ENCODE measurements at regions not wholly inside any gene's neighbourhood (a gene's known extent, or its start where the extent isn't known, plus 50 kb on each side); places are given as distances from the start of the nearest gene placed in this dataset.

DNA sequence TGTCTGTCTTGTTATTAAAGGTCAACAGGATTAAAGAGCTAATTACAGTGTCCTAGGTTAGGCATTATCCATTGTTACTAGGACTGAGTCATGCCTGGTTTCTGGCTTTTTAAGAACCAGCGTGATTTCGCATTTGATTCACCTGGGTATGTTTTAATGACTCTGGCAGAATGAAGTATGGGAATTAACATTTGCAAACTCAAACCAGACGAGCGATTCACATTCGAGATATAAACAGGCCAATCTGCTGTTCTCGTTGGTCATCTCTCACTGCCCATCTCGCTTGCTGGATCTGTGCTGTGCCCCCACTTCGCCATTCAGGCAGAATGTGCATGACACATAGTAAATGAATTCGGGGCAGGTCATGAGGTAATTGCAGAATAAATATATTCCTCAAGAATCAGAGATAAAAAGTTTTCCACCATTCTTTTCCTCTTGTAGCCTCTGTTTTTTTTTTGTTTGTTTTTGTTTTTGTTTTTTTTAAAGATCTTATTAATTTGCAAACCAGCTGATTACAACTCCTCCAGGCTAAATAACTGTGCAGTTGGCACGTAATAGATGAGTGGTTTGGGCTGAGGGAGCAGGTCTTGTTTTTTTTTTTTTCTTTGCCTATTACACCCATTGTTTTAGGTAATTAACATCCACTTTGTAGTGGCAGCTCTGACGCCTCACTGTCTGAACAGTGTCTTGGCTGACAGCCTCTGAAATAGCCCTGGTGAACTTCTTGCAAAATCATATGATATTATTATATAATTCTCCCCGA is 313.5 kb upstream of the MSX2 start:
- ChIA-PET CTCF (interaction anchor here (2.8 kb wide), 1 partner anchor 8 kb away, joined by 15 read pairs; no protein-coding TSS in a partner anchor), POLR2A (no interaction called here)
- no peak for DNase-seq
- no peak overlapping the region for H3K4me3 ChIP-seq (ENCODE audit: control insufficient read depth in 1 of 7, extremely low read depth in 1 of 7, insufficient read depth in 4 of 7, low read depth in 2 of 7, low read length in 6 of 7)
- no peaks in the 10 kb centered on the region for H3K4me1 ChIP-seq (ENCODE audit: control extremely low read depth in 1 of 4, control insufficient read depth in 4 of 4, insufficient read depth in 4 of 4, low read length in 3 of 4)
- 92% methylated on average over 4 of the region's 12 CpGs for WGBS (ENCODE audit: insufficient coverage)
- peaks cover 0 to 3% (median 0%) of the 10 kb centered on the region in 5 experiments for H3K9me3 ChIP-seq (ENCODE audit: control extremely low read depth in 1 of 5, control insufficient read depth in 4 of 5, insufficient read depth in 2 of 5, low read depth in 1 of 5, low read length in 4 of 5)
- no peaks in the 10 kb centered on the region for H3K36me3 ChIP-seq (ENCODE audit: control insufficient read depth in 4 of 4, insufficient read depth in 4 of 4, low read length in 3 of 4)
- H3K27ac ChIP-seq (ENCODE audit: insufficient read depth in 1 of 2, low read depth in 1 of 2, low read length in 2 of 2, poor library complexity in 1 of 2, severe bottlenecking in 2 of 2) = no peak overlapping the region
- peaks cover 0 to 9% (median 0%) of the 10 kb centered on the region in 5 experiments for H3K27me3 ChIP-seq (replicated peaks in 2 of 5; ENCODE audit: control insufficient read depth in 4 of 5, insufficient read depth in 5 of 5, low read length in 4 of 5)

DNA sequence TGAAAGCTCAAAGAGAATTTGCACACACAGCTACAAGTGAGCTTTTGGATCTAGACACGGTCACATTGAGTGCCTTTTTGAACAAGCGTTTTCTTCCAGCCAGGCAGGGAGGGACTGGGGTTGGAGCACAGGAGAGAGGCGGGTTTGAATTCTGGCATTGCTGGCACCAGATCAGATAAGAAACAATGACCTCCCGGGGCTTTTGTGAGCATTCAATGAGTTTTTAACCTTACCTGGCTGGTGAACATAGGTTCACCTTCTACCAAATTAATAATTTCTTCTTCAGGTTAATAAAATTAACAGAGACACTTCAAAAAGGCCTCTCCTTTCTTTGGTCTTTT is 312.9 kb upstream of the MSX2 start:
- peaks cover 0 to 11% (median 0%) of the 10 kb centered on the region in 5 experiments for H3K27me3 ChIP-seq (replicated peaks in 2 of 5; ENCODE audit: control insufficient read depth in 4 of 5, insufficient read depth in 5 of 5, low read length in 4 of 5)
- no peaks in the 10 kb centered on the region for H3K36me3 ChIP-seq (ENCODE audit: control insufficient read depth in 4 of 4, insufficient read depth in 4 of 4, low read length in 3 of 4)
- no peak overlapping the region for H3K4me3 ChIP-seq (ENCODE audit: control insufficient read depth in 1 of 7, extremely low read depth in 1 of 7, insufficient read depth in 4 of 7, low read depth in 2 of 7, low read length in 6 of 7)
- no peaks in the 10 kb centered on the region for H3K4me1 ChIP-seq (ENCODE audit: control extremely low read depth in 1 of 4, control insufficient read depth in 4 of 4, insufficient read depth in 4 of 4, low read length in 3 of 4)
- H3K27ac ChIP-seq (ENCODE audit: insufficient read depth in 1 of 2, low read depth in 1 of 2, low read length in 2 of 2, poor library complexity in 1 of 2, severe bottlenecking in 2 of 2) = no peak overlapping the region
- WGBS (ENCODE audit: insufficient coverage) = 87% methylated on average over 4 of the region's 4 CpGs
- CTCF ChIA-PET = no interaction called here
- peaks cover 0 to 3% (median 0%) of the 10 kb centered on the region in 5 experiments for H3K9me3 ChIP-seq (ENCODE audit: control extremely low read depth in 1 of 5, control insufficient read depth in 4 of 5, insufficient read depth in 2 of 5, low read depth in 1 of 5, low read length in 4 of 5)
- no peak for DNase-seq
- POLR2A ChIA-PET = no interaction called here

DNA sequence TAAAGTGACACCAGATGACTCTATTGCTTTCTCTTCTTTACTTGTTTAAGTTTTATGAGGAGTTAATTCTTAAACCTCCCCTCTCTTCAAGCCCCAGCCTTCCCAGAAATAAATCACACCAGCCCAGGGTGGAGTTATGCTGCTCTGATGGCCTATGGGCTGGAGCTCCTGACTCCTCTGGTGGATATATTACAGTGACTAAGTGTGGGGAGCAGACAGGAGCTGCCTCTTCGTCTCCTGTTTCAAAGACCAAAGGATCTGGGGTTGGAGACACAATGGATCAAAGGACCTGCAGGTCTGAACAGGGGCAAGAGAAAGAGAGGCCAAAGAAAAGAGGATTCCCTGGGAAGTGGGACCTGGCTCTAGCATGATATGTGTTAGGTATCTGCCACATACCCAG is 312.0 kb upstream of the MSX2 start:
- 63% methylated on average over 1 of the region's 1 CpG for WGBS (ENCODE audit: insufficient coverage)
- ChIA-PET CTCF (no interaction called here), POLR2A (interaction anchor here (0.6 kb wide), 1 partner anchor 15 kb away, joined by 3 read pairs; no protein-coding TSS in a partner anchor)
- no peak overlapping the region for H3K27ac ChIP-seq (ENCODE audit: insufficient read depth in 1 of 2, low read depth in 1 of 2, low read length in 2 of 2, poor library complexity in 1 of 2, severe bottlenecking in 2 of 2)
- no peak for DNase-seq
- peaks cover 0 to 10% (median 2%) of the 10 kb centered on the region in 5 experiments for H3K27me3 ChIP-seq (replicated peaks in 2 of 5; ENCODE audit: control insufficient read depth in 4 of 5, insufficient read depth in 5 of 5, low read length in 4 of 5)
- no peak overlapping the region for H3K4me3 ChIP-seq (ENCODE audit: control insufficient read depth in 1 of 7, extremely low read depth in 1 of 7, insufficient read depth in 4 of 7, low read depth in 2 of 7, low read length in 6 of 7)
- no peaks in the 10 kb centered on the region for H3K4me1 ChIP-seq (ENCODE audit: control extremely low read depth in 1 of 4, control insufficient read depth in 4 of 4, insufficient read depth in 4 of 4, low read length in 3 of 4)
- peaks cover 0 to 3% (median 0%) of the 10 kb centered on the region in 5 experiments for H3K9me3 ChIP-seq (ENCODE audit: control extremely low read depth in 1 of 5, control insufficient read depth in 4 of 5, insufficient read depth in 2 of 5, low read depth in 1 of 5, low read length in 4 of 5)
- no peaks in the 10 kb centered on the region for H3K36me3 ChIP-seq (ENCODE audit: control insufficient read depth in 4 of 4, insufficient read depth in 4 of 4, low read length in 3 of 4)

DNA sequence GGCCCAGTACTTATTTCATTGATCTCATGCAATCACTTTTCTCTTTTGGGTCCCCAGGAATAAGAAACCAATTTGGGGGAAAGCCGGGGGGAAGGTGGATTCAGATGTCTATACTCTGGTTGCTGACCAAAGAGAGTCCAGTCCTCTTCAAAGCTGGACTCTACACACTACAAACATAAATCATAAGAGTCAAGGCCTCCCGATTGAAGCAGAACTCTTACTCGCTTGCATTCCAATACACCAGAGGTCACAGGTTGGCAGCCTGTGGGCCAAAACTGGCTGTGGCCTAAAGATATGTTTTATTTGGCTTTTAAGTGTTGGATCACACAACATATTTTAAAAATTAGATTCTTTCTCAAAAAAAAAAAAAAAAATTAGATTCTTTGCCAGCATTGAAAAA is 311.4 kb upstream of the MSX2 start:
- ChIA-PET CTCF (interaction anchor here (0.6 to 1.6 kb wide), 2 partner anchors 381 to 696 kb away, joined by 3 to 8 read pairs; no protein-coding TSS in a partner anchor), POLR2A (interaction anchor here (0.6 to 0.7 kb wide), 2 partner anchors 14 to 75 kb away, joined by 3 to 4 read pairs; no protein-coding TSS in a partner anchor)
- H3K27ac ChIP-seq (ENCODE audit: insufficient read depth in 1 of 2, low read depth in 1 of 2, low read length in 2 of 2, poor library complexity in 1 of 2, severe bottlenecking in 2 of 2) = no peak overlapping the region
- no peaks in the 10 kb centered on the region for H3K4me1 ChIP-seq (ENCODE audit: control extremely low read depth in 1 of 4, control insufficient read depth in 4 of 4, insufficient read depth in 4 of 4, low read length in 3 of 4)
- H3K27me3 ChIP-seq (replicated peaks in 2 of 5; ENCODE audit: control insufficient read depth in 4 of 5, insufficient read depth in 5 of 5, low read length in 4 of 5) = peaks cover 2 to 12% (median 6%) of the 10 kb centered on the region in 5 experiments
- no peak for DNase-seq
- no peaks in the 10 kb centered on the region for H3K36me3 ChIP-seq (ENCODE audit: control insufficient read depth in 4 of 4, insufficient read depth in 4 of 4, low read length in 3 of 4)
- peaks cover 0 to 3% (median 0%) of the 10 kb centered on the region in 5 experiments for H3K9me3 ChIP-seq (ENCODE audit: control extremely low read depth in 1 of 5, control insufficient read depth in 4 of 5, insufficient read depth in 2 of 5, low read depth in 1 of 5, low read length in 4 of 5)
- WGBS (ENCODE audit: insufficient coverage) = no CpG with 5 or more reads among the region's 3 CpGs
- H3K4me3 ChIP-seq (ENCODE audit: control insufficient read depth in 1 of 7, extremely low read depth in 1 of 7, insufficient read depth in 4 of 7, low read depth in 2 of 7, low read length in 6 of 7) = no peak overlapping the region

DNA sequence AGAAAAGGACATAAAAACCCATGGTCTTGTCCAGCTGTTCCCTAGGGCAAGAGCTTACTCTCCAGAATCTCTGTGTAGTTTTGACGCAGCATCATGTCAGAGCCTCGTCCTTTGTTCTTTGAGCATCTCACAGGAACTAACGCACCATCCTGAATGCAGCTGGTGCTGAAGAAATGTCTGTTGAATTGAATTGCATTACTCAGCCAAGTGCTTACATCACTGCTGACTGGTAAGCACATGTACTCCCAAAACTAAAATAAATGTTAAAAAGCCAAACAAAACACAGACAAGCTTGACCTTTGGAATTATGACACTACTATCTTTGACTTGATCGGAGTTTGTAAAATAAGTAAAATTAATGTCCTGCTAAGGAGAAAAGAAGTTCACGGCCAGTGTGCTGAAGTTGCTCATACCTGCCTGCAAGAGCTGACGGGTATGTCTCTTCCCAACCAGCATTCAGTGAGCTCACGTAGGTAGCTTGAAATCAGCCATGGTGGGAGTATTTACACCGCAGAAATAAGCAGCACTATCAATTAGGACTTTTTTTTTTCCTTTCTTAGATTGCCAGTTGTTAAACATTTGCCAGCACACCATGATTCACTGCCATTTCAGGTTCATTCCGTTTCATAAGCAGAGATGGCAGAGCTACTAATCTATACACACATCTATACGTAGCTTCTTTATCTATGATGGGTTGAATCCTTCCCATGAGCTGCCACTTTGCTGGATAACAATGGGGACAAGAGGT is 310.6 kb upstream of the MSX2 start:
- CTCF ChIA-PET = interaction anchor here (0.6 to 1.6 kb wide), 4 partner anchors 17 to 695 kb away, joined by 3 to 8 read pairs (median 3); no protein-coding TSS in a partner anchor
- POLR2A ChIA-PET = interaction anchor here (0.7 kb wide), 1 partner anchor 76 kb away, joined by 4 read pairs; no protein-coding TSS in a partner anchor
- no peaks in the 10 kb centered on the region for H3K4me1 ChIP-seq (ENCODE audit: control extremely low read depth in 1 of 4, control insufficient read depth in 4 of 4, insufficient read depth in 4 of 4, low read length in 3 of 4)
- no peaks in the 10 kb centered on the region for H3K36me3 ChIP-seq (ENCODE audit: control insufficient read depth in 4 of 4, insufficient read depth in 4 of 4, low read length in 3 of 4)
- H3K27ac ChIP-seq (ENCODE audit: insufficient read depth in 1 of 2, low read depth in 1 of 2, low read length in 2 of 2, poor library complexity in 1 of 2, severe bottlenecking in 2 of 2) = no peak overlapping the region
- DNase-seq = no peak
- H3K4me3 ChIP-seq (ENCODE audit: control insufficient read depth in 1 of 7, extremely low read depth in 1 of 7, insufficient read depth in 4 of 7, low read depth in 2 of 7, low read length in 6 of 7) = no peak overlapping the region
- peaks cover 2 to 15% (median 7%) of the 10 kb centered on the region in 5 experiments for H3K27me3 ChIP-seq (replicated peaks in 2 of 5; ENCODE audit: control insufficient read depth in 4 of 5, insufficient read depth in 5 of 5, low read length in 4 of 5)
- peaks cover 0 to 3% (median 0%) of the 10 kb centered on the region in 5 experiments for H3K9me3 ChIP-seq (ENCODE audit: control extremely low read depth in 1 of 5, control insufficient read depth in 4 of 5, insufficient read depth in 2 of 5, low read depth in 1 of 5, low read length in 4 of 5)
- WGBS (ENCODE audit: insufficient coverage) = 95% methylated on average over 4 of the region's 10 CpGs

DNA sequence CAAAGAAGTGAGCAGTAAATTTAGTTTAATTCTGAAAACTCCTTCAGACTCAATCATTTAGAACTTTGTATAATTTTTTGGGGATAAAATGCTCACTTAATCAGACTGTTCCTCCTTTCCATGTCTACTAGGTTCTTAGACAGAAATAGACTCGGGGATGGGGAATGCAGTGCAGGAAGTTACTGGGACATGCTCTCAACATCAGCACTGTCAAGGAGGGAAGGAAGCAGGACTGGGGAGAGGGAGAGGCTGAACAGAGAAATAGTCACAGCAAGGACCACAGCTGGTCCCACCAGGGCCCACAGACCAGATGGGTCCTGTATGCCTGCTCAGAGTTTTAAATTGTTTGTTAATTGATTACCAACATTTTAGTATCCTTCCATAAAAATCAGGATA is 310.1 kb upstream of the MSX2 start:
- ChIA-PET CTCF (interaction anchor here (1.0 to 1.6 kb wide), 2 partner anchors 17 to 379 kb away, joined by 3 to 8 read pairs; no protein-coding TSS in a partner anchor), POLR2A (no interaction called here)
- Histone ChIP-seq H3K4me3 (ENCODE audit: control insufficient read depth in 1 of 7, extremely low read depth in 1 of 7, insufficient read depth in 4 of 7, low read depth in 2 of 7, low read length in 6 of 7) (no peak overlapping the region), H3K27me3 (replicated peaks in 2 of 5; ENCODE audit: control insufficient read depth in 4 of 5, insufficient read depth in 5 of 5, low read length in 4 of 5) (peaks cover 2 to 20% (median 12%) of the 10 kb centered on the region in 5 experiments), H3K36me3 (ENCODE audit: control insufficient read depth in 4 of 4, insufficient read depth in 4 of 4, low read length in 3 of 4) (no peaks in the 10 kb centered on the region), H3K27ac (ENCODE audit: insufficient read depth in 1 of 2, low read depth in 1 of 2, low read length in 2 of 2, poor library complexity in 1 of 2, severe bottlenecking in 2 of 2) (no peak overlapping the region), H3K9me3 (ENCODE audit: control extremely low read depth in 1 of 5, control insufficient read depth in 4 of 5, insufficient read depth in 2 of 5, low read depth in 1 of 5, low read length in 4 of 5) (peaks cover 0 to 3% (median 0%) of the 10 kb centered on the region in 5 experiments), H3K4me1 (ENCODE audit: control extremely low read depth in 1 of 4, control insufficient read depth in 4 of 4, insufficient read depth in 4 of 4, low read length in 3 of 4) (peaks cover 0 to 5% (median 0%) of the 10 kb centered on the region in 4 experiments)
- 17% methylated on average over 1 of the region's 1 CpG for WGBS (ENCODE audit: insufficient coverage)
- DNase-seq = no peak

Measured in common myeloid progenitor, CD34-positive (primary cell).